Esophagus squamous epithelium (tissue), 5 donors: ENCODE measurements at regions not wholly inside any gene's neighbourhood (a gene's known extent, or its start where the extent isn't known, plus 50 kb on each side); places are given as distances from the start of the nearest gene placed in this dataset.
A peak's percentile ranks its signal among the peaks of the same experiment; 100 is the strongest.

ENCODE experiments used
- DNase-seq: peaks from one replicate; lab custom pipeline; 2025; lab: John Stamatoyannopoulos, UW
- H3K27ac ChIP-seq, 4 donors: fragments of 200-600 bp; sonication (generic); one replicate each; pipeline ENCODE4 v1.5.1; 2016 to 2019; ENCODE audit warnings: mild to moderate bottlenecking in 1 of 4
- H3K27me3 ChIP-seq, 4 donors: fragments of 200-600 bp; sonication (generic); 1 replicate in 3 of 4; 2 replicates in 1 of 4; pipeline versions ENCODE4 v1.5.1 to v1.6.0; 2017 to 2021; ENCODE audit warnings: antibody characterized with exemption in 1 of 4
- H3K36me3 ChIP-seq, 3 donors: fragments of 200-600 bp; sonication (generic); one replicate each; pipeline ENCODE4 v1.5.1; 2016 to 2019
- H3K4me1 ChIP-seq, 3 donors: fragments of 200-600 bp; sonication (generic); one replicate each; pipeline ENCODE4 v1.5.1; 2017 to 2019
- H3K4me3 ChIP-seq, 4 donors: fragments of 200-600 bp; sonication (generic); 1 replicate in 3 of 4; 2 replicates in 1 of 4; pipeline ENCODE4 v1.5.1; 2016 to 2019; ENCODE audit warnings: mild to moderate bottlenecking in 2 of 4, moderate library complexity in 1 of 4
- H3K9me3 ChIP-seq, 3 donors: fragments of 200-600 bp; sonication (generic); one replicate each; pipeline ENCODE4 v1.5.1; 2016 to 2019
- CTCF ChIP-seq, 6 experiments: fragments of 450-650 bp in 4 of 6; fragments of 200-600 bp in 2 of 6; sonication (generic) in 2 of 6; IDR thresholded peaks; one replicate each; pipeline ENCODE4 v1.5.1; 2016 to 2019; ENCODE audit warnings: antibody characterized with exemption in 6 of 6, mild to moderate bottlenecking in 4 of 6, moderate library complexity in 4 of 6
- POLR2A ChIP-seq, 4 donors: fragments of 450-650 bp; IDR thresholded peaks; one replicate each; pipeline ENCODE4 v1.6.1; 2017; ENCODE audit warnings: antibody characterized with exemption in 4 of 4, mild to moderate bottlenecking in 4 of 4, moderate library complexity in 3 of 4
- WGBS, 2 donors: methylation state at CpG; one replicate each; pipeline ENCODE4 v1.1.5; 2018; 5-methylcytosine and 5-hydroxymethylcytosine counted together
- intact Hi-C: fragments of 100-400 bp; cut with DNase I; formaldehyde crosslinking; loops from one replicate; pipeline ENCODE4 v1.15.0; 2022
- donor health status: DM: yes; HTN: yes; CAD: no.

GRCh38 chr12:46916796-46917419, 91.1 kb upstream of the SLC38A4 start:
- no peak for DNase-seq
- intact Hi-C loops, result loop anchor here (1.0 kb wide), 1 partner anchor 20 kb away; no protein-coding TSS in a partner anchor

GRCh38 chr12:46917821-46918220, 92.0 kb upstream of the SLC38A4 start:
- no peak overlapping the region for H3K27ac ChIP-seq
- WGBS, 2 donors, result 60 to 82% methylated on average over 4 of the region's 4 CpGs
- no peaks in the 10 kb centered on the region for H3K27me3 ChIP-seq
- H3K4me3 ChIP-seq, result no peak overlapping the region
- TF ChIP-seq POLR2A (IDR thresholded peaks at IDR 0.05), result no peak
- no peak for TF ChIP-seq CTCF (IDR thresholded peaks at IDR 0.05)
- no peaks in the 10 kb centered on the region for H3K9me3 ChIP-seq
- intact Hi-C loops, result loop anchor here (1.0 kb wide), 1 partner anchor 21 kb away; no protein-coding TSS in a partner anchor
- peaks cover 6 to 43% (median 15%) of the 10 kb centered on the region in 3 donors for H3K4me1 ChIP-seq
- no peak for DNase-seq
- H3K36me3 ChIP-seq, result no peaks in the 10 kb centered on the region

More at GRCh38 chr12:46916796-46917419, 91.1 kb upstream of the SLC38A4 start:
- TF ChIP-seq POLR2A (IDR thresholded peaks at IDR 0.05), result no peak
- TF ChIP-seq CTCF (IDR thresholded peaks at IDR 0.05), result no peak
- Histone ChIP-seq H3K36me3 (no peaks in the 10 kb centered on the region), H3K9me3 (no peaks in the 10 kb centered on the region), H3K27ac (peak overlapping the region in 2 of 4 donors; percentile 19 to 59), H3K27me3 (no peaks in the 10 kb centered on the region), H3K4me3 (no peak overlapping the region), H3K4me1 (peaks cover 6 to 38% (median 14%) of the 10 kb centered on the region in 3 donors)
- 67 to 71% methylated on average over 1 of the region's 1 CpG for WGBS, 2 donors

- 88% methylated on average over 9 of the region's 9 CpGs for WGBS, 2 donors
- Histone ChIP-seq H3K4me1 (peaks cover 6 to 43% (median 15%) of the 10 kb centered on the region in 3 donors), H3K27ac (no peak overlapping the region), H3K36me3 (no peaks in the 10 kb centered on the region), H3K27me3 (no peaks in the 10 kb centered on the region), H3K4me3 (no peak overlapping the region), H3K9me3 (no peaks in the 10 kb centered on the region)
- intact Hi-C loops, result no loop called here
- DNase-seq, result no peak
- TF ChIP-seq CTCF (IDR thresholded peaks at IDR 0.05) (no peak), POLR2A (IDR thresholded peaks at IDR 0.05) (no peak)
Observed at GRCh38 chr12:46918631-46919030, 92.8 kb upstream of the SLC38A4 start.

- intact Hi-C loops, result no loop called here
- Histone ChIP-seq H3K27me3 (no peaks in the 10 kb centered on the region), H3K4me1 (peaks cover 6 to 43% (median 15%) of the 10 kb centered on the region in 3 donors), H3K27ac (peak overlapping the region in 2 of 4 donors; percentile 3 to 53), H3K9me3 (no peaks in the 10 kb centered on the region), H3K36me3 (no peaks in the 10 kb centered on the region), H3K4me3 (no peak overlapping the region)
- TF ChIP-seq POLR2A (IDR thresholded peaks at IDR 0.05), result no peak
- no peak for TF ChIP-seq CTCF (IDR thresholded peaks at IDR 0.05)
- WGBS, 2 donors, result 67 to 80% methylated on average over 9 of the region's 9 CpGs
- DNase-seq, result no peak
Observed at GRCh38 chr12:46919666-46920400, 94.0 kb upstream of the SLC38A4 start.

- Histone ChIP-seq H3K27ac (peak overlapping the region in 1 of 4 donors; percentile 51), H3K27me3 (no peaks in the 10 kb centered on the region), H3K4me3 (no peak overlapping the region), H3K4me1 (peaks cover 6 to 41% (median 15%) of the 10 kb centered on the region in 3 donors), H3K36me3 (no peaks in the 10 kb centered on the region), H3K9me3 (no peaks in the 10 kb centered on the region)
- DNase-seq, result no peak
- TF ChIP-seq CTCF (IDR thresholded peaks at IDR 0.05), result no peak
- no peak for TF ChIP-seq POLR2A (IDR thresholded peaks at IDR 0.05)
- WGBS, 2 donors, result 85 to 93% methylated on average over 1 of the region's 1 CpG
- intact Hi-C loops, result no loop called here
Observed at GRCh38 chr12:46920499-46920898, 94.7 kb upstream of the SLC38A4 start.
